K562 (cell line): ENCODE measurements at regions not wholly inside any gene's neighbourhood (a gene's known extent, or its start where the extent isn't known, plus 50 kb on each side); places are given as distances from the start of the nearest gene placed in this dataset.
A peak's percentile ranks its signal among the peaks of the same experiment; 100 is the strongest.

ENCODE experiments used
- ATAC-seq: fragments of 200-7000 bp; cut with Tn5 transposase; 3 replicates; pipeline ENCODE4 v1.9.1; 2020; ENCODE audit warnings: moderate library complexity
- BruUV-seq: library from RNA; stranded (reverse); fragments of 400-500 nt; replicated peaks from 2 replicates; lab custom pipeline; 2021; lab: Mats Ljungman, UMichigan
- CTCF ChIA-PET: fragments of 300-600 bp; formaldehyde crosslinking; extraction: SDS; loops from one replicate; lab custom pipeline; 2021; ENCODE audit warnings: low intra/inter-chr PET ratio; lab: Yijun Ruan, JAX
- POLR2A ChIA-PET: fragments of 300-600, 350-650 bp; sonication (Branson Sonifier 250); formaldehyde crosslinking; extraction: SDS; loops from one replicate; lab custom pipeline; 2021; ENCODE audit warnings: antibody characterized with exemption, inconsistent platforms; lab: Yijun Ruan, JAX
- DNase-seq, 4 experiments: peaks; one replicate each; pipeline versions ENCODE4 v3.0.0 to v3.0.0-alpha.2; 2011 to 2018; ENCODE audit warnings: low spot score in 3 of 4, mixed read lengths in 3 of 4; ENCODE audit errors: extremely low read depth in 1 of 4
- FAIRE-seq: peaks from 2 replicates; lab custom pipeline; 2011; peaks lifted over from hg19 to GRCh38; lab: Jason Lieb, UNC
- H2AFZ ChIP-seq: 2 replicates; pipeline ENCODE4 v1.6.0; 2011; ENCODE audit warnings: low read depth, low read length, control low read depth, inconsistent platforms
- H3K27ac ChIP-seq: fragments of 200-600 bp; 3 replicates; pipeline ENCODE4 v1.8.0; 2011; ENCODE audit warnings: low read depth, mild to moderate bottlenecking, control low read depth, inconsistent platforms, low read length, moderate library complexity, mixed read lengths; ENCODE audit errors: extremely low read depth
- H3K27me3 ChIP-seq, 2 experiments: fragments of 300-600 bp in 1 of 2; 2 replicates in 1 of 2; 3 replicates in 1 of 2; pipeline versions ENCODE4 v1.6.0 to v1.8.0; 2011; ENCODE audit warnings: inconsistent platforms in 2 of 2, low read length in 2 of 2, mild to moderate bottlenecking in 1 of 2, mixed read lengths in 1 of 2, moderate library complexity in 1 of 2; ENCODE audit not compliant: control insufficient read depth in 2 of 2, insufficient read depth in 2 of 2
- H3K36me3 ChIP-seq: fragments of 300-600 bp; 3 replicates; pipeline ENCODE4 v1.8.0; 2011; ENCODE audit warnings: mild to moderate bottlenecking, low read length, inconsistent platforms; ENCODE audit not compliant: control insufficient read depth, insufficient read depth
- H3K4me1 ChIP-seq, 2 experiments: fragments of 200-600 bp in 1 of 2; replicated peaks in 1 of 2; 2 replicates in 1 of 2; 3 replicates in 1 of 2; pipeline versions ENCODE4 v1.5.1 to v1.8.0; 2011; ENCODE audit warnings: inconsistent platforms in 2 of 2, low read length in 2 of 2, mild to moderate bottlenecking in 1 of 2, mixed read lengths in 1 of 2, moderate library complexity in 1 of 2; ENCODE audit not compliant: control insufficient read depth in 2 of 2, insufficient read depth in 2 of 2
- H3K4me2 ChIP-seq: 2 replicates; pipeline ENCODE4 v1.6.1; 2011; ENCODE audit warnings: low read length, control low read depth, inconsistent platforms, mixed read lengths; ENCODE audit not compliant: insufficient read depth
- H3K4me3 ChIP-seq: fragments of 200-600 bp; sonication (generic), shearing (Covaris generic); 2 replicates; pipeline ENCODE4 v1.5.1; 2016; ENCODE audit warnings: control low read depth, inconsistent platforms
- H3K79me2 ChIP-seq: fragments of 200-600 bp; 3 replicates; pipeline ENCODE4 v1.8.0; 2011; ENCODE audit warnings: low read length, inconsistent platforms; ENCODE audit not compliant: control insufficient read depth, insufficient read depth
- H3K9ac ChIP-seq, 2 experiments: 2 replicates each; pipeline versions ENCODE4 v1.6.0 to v1.6.1; 2011; ENCODE audit warnings: low read depth in 2 of 2, low read length in 2 of 2, control low read depth in 1 of 2, inconsistent platforms in 1 of 2, mild to moderate bottlenecking in 1 of 2, mixed read lengths in 1 of 2; ENCODE audit not compliant: insufficient read depth in 1 of 2
- H3K9me1 ChIP-seq: one replicate; pipeline ENCODE4 v1.6.0; 2011; ENCODE audit warnings: inconsistent platforms, mild to moderate bottlenecking, low read length, moderate library complexity; ENCODE audit not compliant: control insufficient read depth, insufficient read depth
- H3K9me3 ChIP-seq: replicated peaks from 2 replicates; pipeline ENCODE4 v1.5.1; 2011; ENCODE audit warnings: low read depth, low read length, inconsistent platforms; ENCODE audit not compliant: control insufficient read depth, insufficient read depth
- H4K20me1 ChIP-seq: replicated peaks from 2 replicates; pipeline ENCODE4 v1.6.1; 2011; ENCODE audit warnings: low read length, inconsistent platforms, mixed read lengths; ENCODE audit not compliant: control insufficient read depth, insufficient read depth
- ARID1B ChIP-seq: fragments of 450-650 bp; IDR thresholded peaks from 2 replicates; pipeline ENCODE4 v1.6.1; 2016; ENCODE audit warnings: antibody characterized with exemption, mild to moderate bottlenecking, inconsistent platforms
- GATA2 ChIP-seq: sonication (generic); formaldehyde crosslinking; IDR thresholded peaks from 2 replicates; pipeline ENCODE4 v1.4.0; 2020; ENCODE audit warnings: mild to moderate bottlenecking, missing genetic modification reagents
- ILF3 ChIP-seq: fragments of 450-650 bp; IDR thresholded peaks from 2 replicates; pipeline ENCODE4 v1.6.1; 2018; ENCODE audit warnings: antibody characterized with exemption, mild to moderate bottlenecking, moderate library complexity, borderline replicate concordance
- KAT7 ChIP-seq: sonication (generic); formaldehyde crosslinking; IDR thresholded peaks from 2 replicates; pipeline ENCODE4 v1.8.0; 2022; ENCODE audit warnings: missing genetic modification reagents, mild to moderate bottlenecking, borderline replicate concordance
- MAFG ChIP-seq: fragments of 450-650 bp; conservative IDR thresholded peaks from 2 replicates; pipeline ENCODE4 v1.6.1; 2016; ENCODE audit warnings: missing genetic modification characterization, missing compliant biosample characterization
- MEIS2 ChIP-seq: fragments of 450-650 bp; IDR thresholded peaks from 2 replicates; pipeline ENCODE4 v1.6.1; 2014; ENCODE audit warnings: mild to moderate bottlenecking; ENCODE audit not compliant: partially characterized antibody
- NEUROD1 ChIP-seq: fragments of 150-350 bp; IDR thresholded peaks from 2 replicates; pipeline ENCODE4 v1.6.1; 2014; ENCODE audit warnings: borderline replicate concordance, low read length, low read depth; ENCODE audit not compliant: partially characterized antibody
- NFIC ChIP-seq: fragments of 450-650 bp; IDR thresholded peaks from 2 replicates; pipeline ENCODE4 v1.6.1; 2017; ENCODE audit warnings: mild to moderate bottlenecking, inconsistent platforms
- NFXL1 ChIP-seq: fragments of 450-650 bp; formaldehyde crosslinking; IDR thresholded peaks from 2 replicates; pipeline ENCODE4 v1.4.0; 2021; ENCODE audit warnings: mild to moderate bottlenecking
- PHB2 ChIP-seq: fragments of 450-650 bp; IDR thresholded peaks from 2 replicates; pipeline ENCODE4 v1.6.1; 2017; ENCODE audit warnings: low read depth
- RB1 ChIP-seq: fragments of 450-650 bp; IDR thresholded peaks from 2 replicates; pipeline ENCODE4 v1.6.1; 2017; ENCODE audit warnings: low read depth, mild to moderate bottlenecking
- SIRT6 ChIP-seq: IDR thresholded peaks from one replicate; pipeline ENCODE4 v1.6.1; 2012; ENCODE audit warnings: low read depth, mild to moderate bottlenecking, control low read depth, inconsistent platforms, low read length, moderate library complexity
- SIX5 ChIP-seq, 2 experiments: IDR thresholded peaks; 2 replicates each; pipeline ENCODE4 v1.6.1; 2011; ENCODE audit warnings: low read length in 2 of 2, borderline replicate concordance in 1 of 2, low read depth in 1 of 2, mild to moderate bottlenecking in 1 of 2, moderate library complexity in 1 of 2; ENCODE audit not compliant: insufficient read depth in 1 of 2
- SREBF2 ChIP-seq: sonication (generic); formaldehyde crosslinking; IDR thresholded peaks from 2 replicates; pipeline ENCODE4 v1.4.0; 2020; ENCODE audit warnings: mild to moderate bottlenecking, missing genetic modification reagents
- ZNF23 ChIP-seq: fragments of 250-450 bp; sonication (Bioruptor Pico); IDR thresholded peaks from 2 replicates; pipeline ENCODE4 v1.4.0; 2020; ENCODE audit warnings: mild to moderate bottlenecking
- ZNF707 ChIP-seq: fragments of 250-450 bp; sonication (Bioruptor Pico); conservative IDR thresholded peaks from 2 replicates; pipeline ENCODE4 v1.8.0; 2022; ENCODE audit warnings: inconsistent platforms, mild to moderate bottlenecking, moderate library complexity
- WGBS: fragments of 100-300 bp; shearing (Covaris generic); methylation state at CpG from one replicate; pipeline ENCODE4 v1.1.6; 2016; ENCODE audit warnings: low coverage, mixed read lengths; ENCODE audit not compliant: insufficient coverage; ENCODE audit errors: missing lambda C conversion rate; 5-methylcytosine and 5-hydroxymethylcytosine counted together
- in situ Hi-C: fragments of 300-500 bp; cut with MboI; formaldehyde crosslinking; loops from 4 replicates; pipeline ENCODE4 v1.15.0; 2018; ENCODE audit warnings: inconsistent platforms, mixed read lengths
- intact Hi-C: fragments of 100-400 bp; cut with micrococcal nuclease; formaldehyde crosslinking; loops from 2 replicates; pipeline ENCODE4 v1.14.2; 2022
- TF ChIP-seq, protein P1 (sequence below): fragments of 250-450 bp; sonication (Bioruptor Pico); IDR thresholded peaks from 2 replicates; pipeline ENCODE4 v1.8.0; 2021; ENCODE audit warnings: moderate library complexity, mild to moderate bottlenecking, inconsistent platforms
- TF ChIP-seq, protein P2 (sequence below): fragments of 250-450 bp; sonication (Bioruptor Pico); IDR thresholded peaks from 2 replicates; pipeline ENCODE4 v1.5.0; 2020; ENCODE audit warnings: mild to moderate bottlenecking

DNA sequence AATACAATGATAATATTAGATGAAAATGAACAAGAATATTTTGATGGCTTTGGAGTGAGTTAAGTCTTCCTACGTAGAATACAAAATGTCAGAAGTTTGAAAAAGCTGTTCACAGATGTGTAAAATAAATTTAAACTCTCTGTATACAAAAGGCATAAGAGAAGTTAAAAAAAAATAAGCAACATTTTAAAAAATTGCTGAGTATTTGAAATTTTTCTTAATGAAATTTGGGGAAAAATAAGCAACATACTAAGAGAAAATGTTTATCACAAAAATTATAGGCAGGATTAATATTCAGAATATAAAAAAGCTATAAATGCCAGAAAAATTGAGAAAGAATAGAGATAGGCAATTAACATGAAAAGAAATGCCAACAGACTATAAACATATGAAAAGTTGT is 470.7 kb upstream of the TRPC7 start (continued):
- no peak for TF ChIP-seq SREBF2 (CRISPR knock-in tag)
- TF ChIP-seq NEUROD1 = no peak
- TF ChIP-seq, protein P1, sequence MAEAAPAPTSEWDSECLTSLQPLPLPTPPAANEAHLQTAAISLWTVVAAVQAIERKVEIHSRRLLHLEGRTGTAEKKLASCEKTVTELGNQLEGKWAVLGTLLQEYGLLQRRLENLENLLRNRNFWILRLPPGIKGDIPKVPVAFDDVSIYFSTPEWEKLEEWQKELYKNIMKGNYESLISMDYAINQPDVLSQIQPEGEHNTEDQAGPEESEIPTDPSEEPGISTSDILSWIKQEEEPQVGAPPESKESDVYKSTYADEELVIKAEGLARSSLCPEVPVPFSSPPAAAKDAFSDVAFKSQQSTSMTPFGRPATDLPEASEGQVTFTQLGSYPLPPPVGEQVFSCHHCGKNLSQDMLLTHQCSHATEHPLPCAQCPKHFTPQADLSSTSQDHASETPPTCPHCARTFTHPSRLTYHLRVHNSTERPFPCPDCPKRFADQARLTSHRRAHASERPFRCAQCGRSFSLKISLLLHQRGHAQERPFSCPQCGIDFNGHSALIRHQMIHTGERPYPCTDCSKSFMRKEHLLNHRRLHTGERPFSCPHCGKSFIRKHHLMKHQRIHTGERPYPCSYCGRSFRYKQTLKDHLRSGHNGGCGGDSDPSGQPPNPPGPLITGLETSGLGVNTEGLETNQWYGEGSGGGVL (CRISPR knock-in tag) = no peak
- no peak for TF ChIP-seq SIX5 (IDR thresholded peaks at IDR 0.05; ENCODE audit: borderline replicate concordance in 1 of 2, insufficient read depth in 1 of 2, low read depth in 1 of 2, low read length in 2 of 2)
- TF ChIP-seq ZNF707 = no peak
- TF ChIP-seq PHB2 = no peak
- TF ChIP-seq KAT7 = no peak
- TF ChIP-seq MAFG (tag) = peak; percentile 32; the same call in 1 of the 2 replicates

DNA sequence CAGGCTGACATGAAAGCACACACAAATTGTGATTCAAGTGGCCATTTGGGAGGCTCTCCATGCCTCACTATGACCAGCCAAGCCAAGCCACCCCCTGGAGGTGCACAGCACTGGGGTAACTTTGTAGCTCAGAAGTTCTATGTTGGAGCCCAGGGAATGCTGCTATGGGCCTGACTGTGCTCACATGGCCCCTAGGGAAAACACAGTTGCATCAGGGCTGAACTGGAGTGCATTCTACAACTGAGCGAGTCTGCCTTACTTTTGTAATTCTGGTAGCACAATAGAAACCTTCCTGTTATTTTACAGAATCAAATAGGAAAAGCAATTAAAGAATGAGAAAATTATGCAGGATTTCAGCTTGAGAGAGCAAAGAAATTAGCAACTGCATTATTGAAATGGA is 455.5 kb upstream of the TRPC7 start:
- WGBS = 0% methylated on average over 1 of the region's 1 CpG

More for the DNA sequence above, 455.5 kb upstream of the TRPC7 start:
- POLR2A ChIA-PET = no interaction called here
- Histone ChIP-seq H3K4me2 (no peak overlapping the region), H3K27me3 (no peaks in the 10 kb centered on the region), H4K20me1 (no peaks in the 10 kb centered on the region), H3K4me3 (no peak overlapping the region)
- TF ChIP-seq ARID1B (no peak), ZNF23 (no peak), NFIC (no peak), GATA2 (CRISPR knock-in tag) (no peak), NFXL1 (no peak), RB1 (no peak), MEIS2 (no peak), ILF3 (no peak), SIRT6 (no peak)
- TF ChIP-seq, protein P2, sequence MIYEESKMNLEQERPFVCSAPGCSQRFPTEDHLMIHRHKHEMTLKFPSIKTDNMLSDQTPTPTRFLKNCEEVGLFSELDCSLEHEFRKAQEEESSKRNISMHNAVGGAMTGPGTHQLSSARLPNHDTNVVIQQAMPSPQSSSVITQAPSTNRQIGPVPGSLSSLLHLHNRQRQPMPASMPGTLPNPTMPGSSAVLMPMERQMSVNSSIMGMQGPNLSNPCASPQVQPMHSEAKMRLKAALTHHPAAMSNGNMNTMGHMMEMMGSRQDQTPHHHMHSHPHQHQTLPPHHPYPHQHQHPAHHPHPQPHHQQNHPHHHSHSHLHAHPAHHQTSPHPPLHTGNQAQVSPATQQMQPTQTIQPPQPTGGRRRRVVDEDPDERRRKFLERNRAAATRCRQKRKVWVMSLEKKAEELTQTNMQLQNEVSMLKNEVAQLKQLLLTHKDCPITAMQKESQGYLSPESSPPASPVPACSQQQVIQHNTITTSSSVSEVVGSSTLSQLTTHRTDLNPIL = no peak
- TF ChIP-seq, all 486 proteins: peak for 0
- in situ Hi-C loops (no loop called here), intact Hi-C loops (no loop called here)
- Histone ChIP-seq H3K9me1 (no peaks in the 10 kb centered on the region), H3K9ac (no peak overlapping the region), H3K4me1 (no peaks in the 10 kb centered on the region), H2AFZ (no peak overlapping the region), H3K36me3 (no peaks in the 10 kb centered on the region), H3K27ac (no peak overlapping the region), H3K79me2 (no peaks in the 10 kb centered on the region), H3K9me3 (no peaks in the 10 kb centered on the region)
- no peak for DNase-seq
- CTCF ChIA-PET = interaction anchor here (0.5 kb wide), 1 partner anchor 678 kb away, joined by 3 read pairs; the partner anchor contains the start of gene SPOCK1
- no TSS peak for BruUV-seq
- no peak for ATAC-seq
- no peak for FAIRE-seq
